ENCODE measurements at regions not wholly inside any gene's neighbourhood (a gene's known extent, or its start where the extent isn't known, plus 50 kb on each side); places are given as distances from the start of the nearest gene placed in this dataset.
"Not testable (repeated sequence)": the region's sequence is repeated elsewhere in the genome, so short reads cannot be mapped to it uniquely, and the experiment has no call there.

- no peak overlapping the region for H3K27ac ChIP-seq
- TF ChIP-seq CTCF (conservative IDR thresholded peaks at IDR 0.05; ENCODE audit: low read depth): no peak
- no peak for DNase-seq (ENCODE audit: low spot score)
- POLR2A ChIA-PET (ENCODE audit: low non-redundant PET): no interaction called here
- CTCF ChIA-PET: no interaction called here
Measured at GRCh38 chr11:97902828-97903227, 1117.9 kb upstream of the CNTN5 start.

- CTCF ChIA-PET: no interaction called here
- DNase-seq (ENCODE audit: low spot score): no peak
- POLR2A ChIA-PET (ENCODE audit: low non-redundant PET): no interaction called here
- TF ChIP-seq CTCF (conservative IDR thresholded peaks at IDR 0.05; ENCODE audit: low read depth): no peak
- H3K27ac ChIP-seq: no peak overlapping the region
Measured at GRCh38 chr11:97905101-97905500, 1115.6 kb upstream of the CNTN5 start.

- no peak for DNase-seq (ENCODE audit: low spot score)
- ChIA-PET CTCF (no interaction called here), POLR2A (ENCODE audit: low non-redundant PET) (no interaction called here)
- TF ChIP-seq CTCF (conservative IDR thresholded peaks at IDR 0.05; ENCODE audit: low read depth): no peak
- no peak overlapping the region for H3K27ac ChIP-seq
Measured at GRCh38 chr11:97905671-97906070, 1115.1 kb upstream of the CNTN5 start.

GRCh38 chr11:97908354-97908753, 1112.4 kb upstream of the CNTN5 start:
- ChIA-PET POLR2A (ENCODE audit: low non-redundant PET) (no interaction called here), CTCF (interaction anchor here (0.7 kb wide), 1 partner anchor 111 kb away, joined by 3 read pairs; no protein-coding TSS in a partner anchor)
- TF ChIP-seq CTCF (conservative IDR thresholded peaks at IDR 0.05; ENCODE audit: low read depth): no peak
- no peak for DNase-seq (ENCODE audit: low spot score)
- H3K27ac ChIP-seq: no peak overlapping the region

GRCh38 chr11:97909614-97910399, 1110.9 kb upstream of the CNTN5 start:
- DNase-seq (ENCODE audit: low spot score): no peak

GRCh38 chr11:97912629-97913028, 1108.1 kb upstream of the CNTN5 start:
- no peak overlapping the region for H3K27ac ChIP-seq
- ChIA-PET POLR2A (ENCODE audit: low non-redundant PET) (no interaction called here), CTCF (interaction anchor here (0.6 to 0.8 kb wide), 2 partner anchors 395 to 1042 kb away, joined by 3 to 4 read pairs; no protein-coding TSS in a partner anchor)
- TF ChIP-seq CTCF (conservative IDR thresholded peaks at IDR 0.05; ENCODE audit: low read depth): no peak
- DNase-seq (ENCODE audit: low spot score): no peak

More at GRCh38 chr11:97909614-97910399, 1110.9 kb upstream of the CNTN5 start:
- no peak for TF ChIP-seq CTCF (conservative IDR thresholded peaks at IDR 0.05; ENCODE audit: low read depth)
- ChIA-PET POLR2A (ENCODE audit: low non-redundant PET) (no interaction called here), CTCF (interaction anchor here (0.6 kb wide), 1 partner anchor 1041 kb away, joined by 3 read pairs; no protein-coding TSS in a partner anchor)
- H3K27ac ChIP-seq: no peak overlapping the region

- H3K27ac ChIP-seq; CTCF ChIA-PET; DNase-seq (ENCODE audit: low spot score); POLR2A ChIA-PET (ENCODE audit: low non-redundant PET): not testable (repeated sequence)
Measured at GRCh38 chr11:97922933-97923332, 1097.8 kb upstream of the CNTN5 start.

All from RWPE1 (cell line).